HEK293 (cell line): ENCODE measurements at regions not wholly inside any gene's neighbourhood (a gene's known extent, or its start where the extent isn't known, plus 50 kb on each side); places are given as distances from the start of the nearest gene placed in this dataset.

Experiments used
- CTCF ChIA-PET: fragments of 350-600 bp; formaldehyde crosslinking; extraction: SDS; loops from one replicate; lab custom pipeline; 2021; ENCODE audit warnings: antibody characterized with exemption; lab: Yijun Ruan, JAX
- POLR2A ChIA-PET: fragments of 300-600 bp; formaldehyde crosslinking; extraction: SDS; loops from one replicate; lab custom pipeline; 2020; ENCODE audit warnings: antibody characterized with exemption, inconsistent platforms; lab: Yijun Ruan, JAX
- H3K27ac ChIP-seq: fragments of 200-500 bp; sonication (Bioruptor generic); 2 replicates; pipeline ENCODE4 v1.5.1; 2014; ENCODE audit warnings: low read depth, low read length, control low read depth, inconsistent platforms; ENCODE audit errors: extremely low read depth
- H3K36me3 ChIP-seq, 2 experiments: fragments of 200-500 bp in 1 of 2; sonication (Bioruptor generic) in 1 of 2; 1 replicate in 1 of 2; 2 replicates in 1 of 2; pipeline ENCODE4 v1.5.1; 2014 to 2017; ENCODE audit warnings: inconsistent platforms in 2 of 2, low read length in 2 of 2; ENCODE audit not compliant: control insufficient read depth in 2 of 2, insufficient read depth in 1 of 2
- H3K4me1 ChIP-seq: fragments of 200-500 bp; sonication (Bioruptor generic); 2 replicates; pipeline ENCODE4 v1.5.1; 2014; ENCODE audit warnings: mild to moderate bottlenecking, low read length, inconsistent platforms; ENCODE audit not compliant: control insufficient read depth, insufficient read depth
- H3K4me3 ChIP-seq: 2 replicates; pipeline ENCODE4 v1.5.1; 2011; ENCODE audit warnings: low read depth, mild to moderate bottlenecking, control low read depth, low read length, moderate library complexity
- H3K9me3 ChIP-seq: fragments of 200-500 bp; sonication (Bioruptor generic); 2 replicates; pipeline ENCODE4 v1.5.1; 2014; ENCODE audit warnings: low read depth, low read length, inconsistent platforms; ENCODE audit not compliant: control insufficient read depth, insufficient read depth
- GLIS2 ChIP-seq: fragments of 450-650 bp; formaldehyde crosslinking; IDR thresholded peaks from 2 replicates; pipeline ENCODE4 v1.5.1; 2016; ENCODE audit warnings: missing biosample characterization, missing genetic modification characterization
- SCRT2 ChIP-seq: fragments of 450-650 bp; formaldehyde crosslinking; IDR thresholded peaks from 2 replicates; pipeline ENCODE4 v1.5.1; 2016; ENCODE audit warnings: missing biosample characterization, missing genetic modification characterization
- ZNF114 ChIP-seq: fragments of 450-650 bp; formaldehyde crosslinking; IDR thresholded peaks from 2 replicates; pipeline ENCODE4 v1.5.0; 2017; ENCODE audit warnings: missing biosample characterization, missing genetic modification characterization
- ZNF148 ChIP-seq: fragments of 450-650 bp; formaldehyde crosslinking; IDR thresholded peaks from 2 replicates; pipeline ENCODE4 v1.5.0; 2017; ENCODE audit warnings: missing biosample characterization, missing genetic modification characterization, borderline replicate concordance
- ZNF184 ChIP-seq: fragments of 450-650 bp; IDR thresholded peaks from 2 replicates; pipeline ENCODE4 v1.5.1; 2018; ENCODE audit warnings: missing biosample characterization, mild to moderate bottlenecking, missing genetic modification characterization
- ZNF2 ChIP-seq: fragments of 450-650 bp; formaldehyde crosslinking; IDR thresholded peaks from 2 replicates; pipeline ENCODE4 v1.5.1; 2016; ENCODE audit warnings: missing biosample characterization, missing genetic modification characterization
- ZNF202 ChIP-seq: fragments of 450-650 bp; formaldehyde crosslinking; IDR thresholded peaks from 2 replicates; pipeline ENCODE4 v1.5.1; 2016; ENCODE audit warnings: missing biosample characterization, missing genetic modification characterization, borderline replicate concordance
- ZNF221 ChIP-seq: fragments of 450-650 bp; formaldehyde crosslinking; IDR thresholded peaks from 2 replicates; pipeline ENCODE4 v1.5.1; 2017; ENCODE audit warnings: missing biosample characterization, missing genetic modification characterization, borderline replicate concordance
- ZNF311 ChIP-seq: fragments of 450-650 bp; formaldehyde crosslinking; IDR thresholded peaks from 2 replicates; pipeline ENCODE4 v1.5.1; 2017; ENCODE audit warnings: missing biosample characterization, missing genetic modification characterization, borderline replicate concordance
- ZNF350 ChIP-seq: fragments of 450-650 bp; formaldehyde crosslinking; IDR thresholded peaks from 2 replicates; pipeline ENCODE4 v1.5.0; 2017; ENCODE audit warnings: missing biosample characterization, mild to moderate bottlenecking, missing genetic modification characterization
- ZNF354C ChIP-seq: fragments of 450-650 bp; formaldehyde crosslinking; IDR thresholded peaks from 2 replicates; pipeline ENCODE4 v1.5.1; 2016; ENCODE audit warnings: missing biosample characterization, missing genetic modification characterization, low read depth, borderline replicate concordance
- ZNF423 ChIP-seq: fragments of 450-650 bp; formaldehyde crosslinking; IDR thresholded peaks from 2 replicates; pipeline ENCODE4 v1.5.1; 2016; ENCODE audit warnings: missing biosample characterization, missing genetic modification characterization
- ZNF48 ChIP-seq: fragments of 450-650 bp; formaldehyde crosslinking; IDR thresholded peaks from 2 replicates; pipeline ENCODE4 v1.5.1; 2016; ENCODE audit warnings: missing biosample characterization, missing genetic modification characterization
- ZNF621 ChIP-seq: fragments of 450-650 bp; formaldehyde crosslinking; IDR thresholded peaks from 2 replicates; pipeline ENCODE4 v1.5.1; 2017; ENCODE audit warnings: missing biosample characterization, missing genetic modification characterization
- ZNF837 ChIP-seq: fragments of 450-650 bp; formaldehyde crosslinking; IDR thresholded peaks from 2 replicates; pipeline ENCODE4 v1.5.1; 2016; ENCODE audit warnings: missing biosample characterization, missing genetic modification characterization
- ZNF843 ChIP-seq: fragments of 450-650 bp; formaldehyde crosslinking; IDR thresholded peaks from 2 replicates; pipeline ENCODE4 v1.5.1; 2016; ENCODE audit warnings: missing biosample characterization, missing genetic modification characterization
- ZSCAN4 ChIP-seq: fragments of 450-650 bp; formaldehyde crosslinking; IDR thresholded peaks from 2 replicates; pipeline ENCODE4 v1.5.1; 2017; ENCODE audit warnings: missing biosample characterization, missing genetic modification characterization
- TF ChIP-seq, protein P1 (sequence below): fragments of 450-650 bp; formaldehyde crosslinking; IDR thresholded peaks from 2 replicates; pipeline ENCODE4 v1.5.1; 2017; ENCODE audit warnings: missing biosample characterization, missing genetic modification characterization
- TF ChIP-seq, protein P2 (sequence below): fragments of 450-650 bp; formaldehyde crosslinking; IDR thresholded peaks from 2 replicates; pipeline ENCODE4 v1.5.1; 2016; ENCODE audit warnings: missing biosample characterization, missing genetic modification characterization
- TF ChIP-seq, protein P3 (sequence below): fragments of 450-650 bp; IDR thresholded peaks from 2 replicates; pipeline ENCODE4 v1.5.1; 2018; ENCODE audit warnings: missing biosample characterization, mild to moderate bottlenecking, missing genetic modification characterization
- TF ChIP-seq, protein P4 (sequence below): fragments of 450-650 bp; formaldehyde crosslinking; IDR thresholded peaks from 2 replicates; pipeline ENCODE4 v1.5.1; 2016; ENCODE audit warnings: missing biosample characterization, missing genetic modification characterization

DNA sequence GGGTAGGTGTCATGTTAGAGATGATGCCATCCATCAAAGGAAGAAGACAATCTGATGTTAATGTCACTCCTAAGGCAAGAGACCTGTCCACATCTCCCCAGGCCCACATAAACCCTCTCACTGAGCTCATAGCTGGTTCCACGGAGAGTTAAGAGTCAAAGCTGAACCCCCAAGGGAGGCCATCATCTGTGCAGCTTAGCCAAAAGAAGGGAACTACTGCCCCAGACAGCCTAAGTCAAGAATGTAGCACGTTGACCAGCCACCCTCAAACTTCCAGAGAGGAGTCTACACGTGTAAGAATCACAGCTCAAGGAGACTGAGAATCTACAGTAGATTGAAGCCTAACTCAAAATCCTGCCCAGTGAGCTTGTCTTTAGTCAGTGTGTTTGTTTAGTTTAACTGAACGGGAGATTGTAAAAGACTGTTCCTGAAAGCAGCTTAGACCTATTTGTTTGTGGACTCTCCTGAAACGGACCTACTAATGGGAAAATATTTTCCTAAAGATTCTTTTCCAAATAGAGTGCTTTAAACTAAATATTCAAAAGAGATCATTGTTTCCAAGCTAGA, 192.7 kb upstream of the NFE2L3 start:
- Histone ChIP-seq H3K27ac (no peak overlapping the region), H3K4me3 (no peak overlapping the region), H3K36me3 (no peaks in the 10 kb centered on the region), H3K4me1 (peaks cover 3% of the 10 kb centered on the region; the same call in 1 of the 2 replicates), H3K9me3 (no peaks in the 10 kb centered on the region)
- no peak for TF ChIP-seq ZNF423 (tag by site-specific recombination)
- TF ChIP-seq ZNF221 (tag by site-specific recombination): no peak
- TF ChIP-seq SCRT2 (tag by site-specific recombination): no peak
- TF ChIP-seq, protein P1, sequence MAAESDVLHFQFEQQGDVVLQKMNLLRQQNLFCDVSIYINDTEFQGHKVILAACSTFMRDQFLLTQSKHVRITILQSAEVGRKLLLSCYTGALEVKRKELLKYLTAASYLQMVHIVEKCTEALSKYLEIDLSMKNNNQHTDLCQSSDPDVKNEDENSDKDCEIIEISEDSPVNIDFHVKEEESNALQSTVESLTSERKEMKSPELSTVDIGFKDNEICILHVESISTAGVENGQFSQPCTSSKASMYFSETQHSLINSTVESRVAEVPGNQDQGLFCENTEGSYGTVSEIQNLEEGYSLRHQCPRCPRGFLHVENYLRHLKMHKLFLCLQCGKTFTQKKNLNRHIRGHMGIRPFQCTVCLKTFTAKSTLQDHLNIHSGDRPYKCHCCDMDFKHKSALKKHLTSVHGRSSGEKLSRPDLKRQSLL (tag by site-specific recombination): no peak
- TF ChIP-seq ZNF621 (tag by site-specific recombination): no peak
- no peak for TF ChIP-seq ZNF48
- no peak for TF ChIP-seq ZNF184 (tag by site-specific recombination)
- TF ChIP-seq, protein P2, sequence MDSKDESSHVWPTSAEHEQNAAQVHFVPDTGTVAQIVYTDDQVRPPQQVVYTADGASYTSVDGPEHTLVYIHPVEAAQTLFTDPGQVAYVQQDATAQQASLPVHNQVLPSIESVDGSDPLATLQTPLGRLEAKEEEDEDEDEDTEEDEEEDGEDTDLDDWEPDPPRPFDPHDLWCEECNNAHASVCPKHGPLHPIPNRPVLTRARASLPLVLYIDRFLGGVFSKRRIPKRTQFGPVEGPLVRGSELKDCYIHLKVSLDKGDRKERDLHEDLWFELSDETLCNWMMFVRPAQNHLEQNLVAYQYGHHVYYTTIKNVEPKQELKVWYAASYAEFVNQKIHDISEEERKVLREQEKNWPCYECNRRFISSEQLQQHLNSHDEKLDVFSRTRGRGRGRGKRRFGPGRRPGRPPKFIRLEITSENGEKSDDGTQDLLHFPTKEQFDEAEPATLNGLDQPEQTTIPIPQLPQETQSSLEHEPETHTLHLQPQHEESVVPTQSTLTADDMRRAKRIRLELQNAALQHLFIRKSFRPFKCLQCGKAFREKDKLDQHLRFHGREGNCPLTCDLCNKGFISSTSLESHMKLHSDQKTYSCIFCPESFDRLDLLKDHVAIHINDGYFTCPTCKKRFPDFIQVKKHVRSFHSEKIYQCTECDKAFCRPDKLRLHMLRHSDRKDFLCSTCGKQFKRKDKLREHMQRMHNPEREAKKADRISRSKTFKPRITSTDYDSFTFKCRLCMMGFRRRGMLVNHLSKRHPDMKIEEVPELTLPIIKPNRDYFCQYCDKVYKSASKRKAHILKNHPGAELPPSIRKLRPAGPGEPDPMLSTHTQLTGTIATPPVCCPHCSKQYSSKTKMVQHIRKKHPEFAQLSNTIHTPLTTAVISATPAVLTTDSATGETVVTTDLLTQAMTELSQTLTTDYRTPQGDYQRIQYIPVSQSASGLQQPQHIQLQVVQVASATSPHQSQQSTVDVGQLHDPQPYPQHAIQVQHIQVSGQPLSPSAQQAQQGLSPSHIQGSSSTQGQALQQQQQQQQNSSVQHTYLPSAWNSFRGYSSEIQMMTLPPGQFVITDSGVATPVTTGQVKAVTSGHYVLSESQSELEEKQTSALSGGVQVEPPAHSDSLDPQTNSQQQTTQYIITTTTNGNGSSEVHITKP (tag by site-specific recombination): no peak
- TF ChIP-seq, protein P3, sequence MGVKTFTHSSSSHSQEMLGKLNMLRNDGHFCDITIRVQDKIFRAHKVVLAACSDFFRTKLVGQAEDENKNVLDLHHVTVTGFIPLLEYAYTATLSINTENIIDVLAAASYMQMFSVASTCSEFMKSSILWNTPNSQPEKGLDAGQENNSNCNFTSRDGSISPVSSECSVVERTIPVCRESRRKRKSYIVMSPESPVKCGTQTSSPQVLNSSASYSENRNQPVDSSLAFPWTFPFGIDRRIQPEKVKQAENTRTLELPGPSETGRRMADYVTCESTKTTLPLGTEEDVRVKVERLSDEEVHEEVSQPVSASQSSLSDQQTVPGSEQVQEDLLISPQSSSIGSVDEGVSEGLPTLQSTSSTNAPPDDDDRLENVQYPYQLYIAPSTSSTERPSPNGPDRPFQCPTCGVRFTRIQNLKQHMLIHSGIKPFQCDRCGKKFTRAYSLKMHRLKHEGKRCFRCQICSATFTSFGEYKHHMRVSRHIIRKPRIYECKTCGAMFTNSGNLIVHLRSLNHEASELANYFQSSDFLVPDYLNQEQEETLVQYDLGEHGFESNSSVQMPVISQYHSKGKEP (tag by site-specific recombination): no peak
- no peak for TF ChIP-seq ZNF354C (tag by site-specific recombination)
- TF ChIP-seq ZNF311 (tag by site-specific recombination): no peak
- TF ChIP-seq ZNF837: no peak
- TF ChIP-seq ZNF114 (tag by site-specific recombination): no peak
- TF ChIP-seq ZNF843 (tag by site-specific recombination): no peak
- no peak for TF ChIP-seq GLIS2 (tag by site-specific recombination)
- TF ChIP-seq, protein P4, sequence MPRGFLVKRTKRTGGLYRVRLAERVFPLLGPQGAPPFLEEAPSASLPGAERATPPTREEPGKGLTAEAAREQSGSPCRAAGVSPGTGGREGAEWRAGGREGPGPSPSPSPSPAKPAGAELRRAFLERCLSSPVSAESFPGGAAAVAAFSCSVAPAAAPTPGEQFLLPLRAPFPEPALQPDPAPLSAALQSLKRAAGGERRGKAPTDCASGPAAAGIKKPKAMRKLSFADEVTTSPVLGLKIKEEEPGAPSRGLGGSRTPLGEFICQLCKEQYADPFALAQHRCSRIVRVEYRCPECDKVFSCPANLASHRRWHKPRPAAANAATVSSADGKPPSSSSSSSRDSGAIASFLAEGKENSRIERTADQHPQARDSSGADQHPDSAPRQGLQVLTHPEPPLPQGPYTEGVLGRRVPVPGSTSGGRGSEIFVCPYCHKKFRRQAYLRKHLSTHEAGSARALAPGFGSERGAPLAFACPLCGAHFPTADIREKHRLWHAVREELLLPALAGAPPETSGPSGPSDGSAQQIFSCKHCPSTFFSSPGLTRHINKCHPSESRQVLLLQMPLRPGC (tag by site-specific recombination): no peak
- CTCF ChIA-PET: interaction anchor here (0.5 to 1.5 kb wide), 4 partner anchors 26 to 441 kb away, joined by 3 to 7 read pairs (median 3); no protein-coding TSS in a partner anchor
- POLR2A ChIA-PET: no interaction called here

DNA sequence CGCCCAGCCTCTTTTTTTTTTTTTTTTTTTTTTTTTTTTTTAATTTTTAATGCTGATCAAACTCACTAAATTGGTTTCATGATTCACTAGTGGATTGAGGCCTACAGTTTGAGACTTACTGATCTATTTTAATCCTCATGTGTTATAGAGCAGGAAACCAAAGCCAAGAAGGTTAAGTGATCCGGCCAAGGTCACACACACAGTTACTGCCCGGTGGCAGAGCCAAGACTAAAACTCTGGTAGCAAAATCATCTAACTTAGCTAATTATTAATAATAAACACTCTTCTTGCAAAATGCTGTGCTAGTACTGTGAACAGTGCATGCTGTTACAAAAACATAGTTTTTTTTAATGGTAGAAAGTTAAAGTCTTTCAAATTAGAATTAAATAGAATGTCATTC, 188.3 kb upstream of the NFE2L3 start:
- ChIA-PET POLR2A (no interaction called here), CTCF (no interaction called here)
- H3K4me1 ChIP-seq: peaks cover 18% of the 10 kb centered on the region
- TF ChIP-seq ZSCAN4 (tag by site-specific recombination) (no peak), ZNF350 (tag by site-specific recombination) (no peak), ZNF221 (tag by site-specific recombination) (no peak), ZNF202 (no peak), ZNF2 (tag by site-specific recombination) (no peak), ZNF148 (tag by site-specific recombination) (no peak)
- no peaks in the 10 kb centered on the region for H3K9me3 ChIP-seq
- H3K4me3 ChIP-seq: no peak overlapping the region
- no peaks in the 10 kb centered on the region for H3K36me3 ChIP-seq
- H3K27ac ChIP-seq: no peak overlapping the region
